ENCODE measurements at regions not wholly inside any gene's neighbourhood (a gene's known extent, or its start where the extent isn't known, plus 50 kb on each side); places are given as distances from the start of the nearest gene placed in this dataset.
"Not testable (repeated sequence)": the region's sequence is repeated elsewhere in the genome, so short reads cannot be mapped to it uniquely, and the experiment has no call there.

- no peak for DNase-seq
These were observed 466.3 kb upstream of the CDH4 start for GRCh38 chr20:60785785-60786184.

GRCh38 chr20:60786686-60787217 is 465.3 kb upstream of the CDH4 start:
- no peak for DNase-seq

DNA sequence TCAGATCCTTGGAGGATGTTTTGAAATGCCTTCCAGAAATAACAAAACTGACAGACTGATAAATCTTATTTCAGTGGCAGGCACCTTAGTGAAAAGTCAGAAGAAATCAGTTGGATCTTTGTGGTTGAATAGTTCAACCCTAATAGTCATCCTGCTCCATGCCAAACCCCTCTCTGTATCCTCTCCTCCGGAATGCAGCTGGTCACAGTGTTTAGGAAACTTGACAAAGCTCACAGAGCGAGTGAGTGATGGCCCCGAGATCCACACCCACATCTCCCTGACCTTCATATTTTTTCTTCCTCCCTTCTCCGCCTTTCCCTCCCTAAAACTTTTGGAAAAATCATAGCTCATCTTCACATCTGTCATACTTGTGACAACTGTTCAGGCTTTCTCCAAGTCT is 464.8 kb upstream of the CDH4 start:
- DNase-seq, result no peak

DNA sequence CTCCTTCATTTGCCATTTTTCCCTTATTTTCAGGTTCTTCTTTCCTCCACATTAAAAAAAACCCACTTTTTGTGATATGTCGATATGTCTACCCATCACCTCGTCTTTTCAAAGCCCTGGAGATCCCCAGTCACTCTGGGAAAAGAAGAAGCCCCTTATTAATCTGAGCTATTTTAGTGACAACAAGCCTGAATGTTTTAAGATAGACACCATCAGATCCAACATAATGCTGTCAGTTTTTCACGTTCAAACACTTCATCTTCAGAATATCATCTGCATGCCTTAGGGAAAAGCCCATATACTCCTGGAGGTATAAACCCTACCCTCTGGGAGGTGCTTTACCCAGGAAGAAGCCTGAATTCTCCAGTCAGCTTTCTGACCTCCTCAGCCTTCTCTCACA is 464.0 kb upstream of the CDH4 start:
- DNase-seq, result no peak

DNA sequence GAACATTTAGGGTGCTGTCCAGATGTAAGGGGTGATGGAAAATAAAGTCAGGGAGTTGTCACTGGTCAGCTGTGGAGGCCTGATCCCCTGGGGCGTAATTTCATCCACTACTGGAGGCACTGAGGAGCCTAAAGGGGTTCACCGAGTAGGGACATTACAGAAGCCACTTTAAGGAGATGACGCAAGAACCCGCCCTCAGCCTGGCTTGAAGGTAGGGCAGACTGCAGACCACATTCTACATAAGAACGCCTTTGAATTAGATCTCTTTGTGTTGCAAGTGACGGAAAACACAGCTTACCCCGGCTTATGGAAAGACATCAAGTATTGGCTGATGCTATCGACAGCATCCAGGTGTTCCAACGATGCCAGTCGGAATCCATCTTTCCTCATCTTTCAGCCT is 462.7 kb upstream of the CDH4 start:
- DNase-seq, result no peak

DNA sequence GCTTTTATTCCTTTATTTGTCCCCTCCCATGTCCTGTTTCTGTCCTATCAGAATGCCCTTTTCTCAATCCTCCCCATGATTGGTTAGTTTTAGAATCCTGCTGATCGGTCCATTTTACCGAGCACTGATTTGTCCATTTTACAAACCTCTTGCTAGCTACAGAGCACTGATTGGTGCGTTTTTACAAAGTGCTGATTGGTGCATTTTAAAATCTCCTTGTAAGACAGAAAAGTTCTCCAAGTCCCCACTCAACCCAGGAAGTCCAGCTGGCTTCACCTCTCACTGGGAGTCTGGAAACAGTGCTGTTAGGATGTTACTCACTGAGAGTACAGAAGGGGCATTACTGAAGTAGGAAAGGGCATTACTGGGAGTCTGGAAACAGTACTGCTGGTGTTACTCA is 461.7 kb upstream of the CDH4 start:
- not testable (repeated sequence) for DNase-seq

GRCh38 chr20:60791823-60792222 is 460.2 kb upstream of the CDH4 start:
- DNase-seq, result no peak

DNA sequence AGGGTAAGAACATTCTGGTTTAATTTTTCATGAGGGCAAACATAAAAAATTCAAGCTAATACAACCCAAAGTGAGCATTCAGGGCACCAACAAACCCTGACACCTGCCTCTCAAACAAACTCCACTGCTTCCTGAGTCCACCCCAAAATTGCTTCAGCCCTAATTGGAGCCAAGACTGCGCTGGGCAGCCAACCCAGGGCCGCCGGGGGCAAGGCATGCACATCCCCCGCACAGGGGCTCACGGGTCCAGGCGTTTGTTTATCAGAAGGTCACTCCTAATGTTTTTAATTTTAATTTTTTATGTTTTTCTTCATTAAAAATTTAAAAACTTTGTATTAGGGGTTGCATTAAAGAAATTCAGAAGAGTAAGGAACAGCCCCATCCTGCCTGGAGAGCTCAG is 459.1 kb upstream of the CDH4 start:
- no peak for DNase-seq

DNA sequence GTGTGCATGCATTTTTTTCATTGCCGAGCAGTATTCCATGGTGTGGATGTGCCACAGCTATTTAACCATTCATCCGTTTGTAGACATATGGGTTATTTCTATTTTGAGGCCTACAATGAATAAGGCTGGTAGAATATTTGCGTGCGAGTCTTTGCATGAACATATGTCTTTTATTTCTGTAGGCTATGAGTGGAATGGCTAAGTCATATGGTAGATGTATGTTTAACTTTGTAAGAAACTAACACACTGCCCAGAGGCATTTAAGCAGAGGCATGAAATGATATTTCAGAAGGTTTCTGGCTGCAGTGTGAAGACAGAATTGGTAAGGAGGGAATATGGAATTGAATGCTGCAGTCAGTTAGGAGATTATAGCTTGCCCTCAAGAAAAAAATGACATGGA is 457.4 kb upstream of the CDH4 start:
- DNase-seq, result no peak

GRCh38 chr20:60795651-60796050 is 456.4 kb upstream of the CDH4 start:
- no peak for DNase-seq

DNA sequence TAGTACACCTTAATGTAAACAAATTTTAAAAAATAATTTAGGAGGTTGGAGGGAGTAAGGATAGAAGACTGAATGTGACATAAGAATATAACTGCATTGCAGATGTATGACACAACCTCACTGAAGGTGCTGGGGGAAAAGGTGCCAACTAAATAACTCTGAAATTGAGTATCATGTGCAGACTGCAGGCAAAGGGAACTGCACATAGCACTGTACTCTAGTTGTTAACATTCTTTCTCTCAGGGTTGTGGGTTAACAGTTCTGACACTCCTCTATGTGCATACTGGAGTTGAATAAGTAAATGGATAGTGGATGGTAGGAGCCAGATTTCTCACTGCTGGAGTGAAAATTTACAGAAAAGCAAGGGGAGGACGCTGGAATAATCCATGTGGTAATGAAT is 451.9 kb upstream of the CDH4 start:
- no peak for DNase-seq

DNA sequence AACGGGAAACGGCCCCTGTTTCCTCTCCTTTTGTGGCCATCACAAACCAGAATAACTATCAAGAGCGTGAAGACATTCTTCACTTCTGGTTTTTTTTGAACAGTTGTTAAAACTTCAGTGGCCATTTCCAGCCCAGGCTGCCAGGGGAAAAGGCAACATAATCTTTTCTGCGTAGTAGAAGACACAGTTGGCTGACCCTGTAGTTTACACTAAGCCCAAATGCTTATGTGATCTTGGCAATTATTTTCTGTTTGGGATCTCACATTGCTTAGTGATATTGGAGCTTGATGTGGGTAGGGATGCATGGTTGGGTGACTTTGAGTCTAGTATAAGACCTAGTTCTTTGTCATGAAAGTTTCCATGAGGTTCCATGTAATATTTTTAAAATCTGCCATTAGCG is 449.4 kb upstream of the CDH4 start:
- no peak for DNase-seq

- no peak for DNase-seq
These were observed 448.6 kb upstream of the CDH4 start for GRCh38 chr20:60803335-60804055.

GRCh38 chr20:60804240-60804917 is 447.7 kb upstream of the CDH4 start:
- DNase-seq, result no peak

- no peak for DNase-seq
These were observed 447.0 kb upstream of the CDH4 start for GRCh38 chr20:60804918-60805630.

DNA sequence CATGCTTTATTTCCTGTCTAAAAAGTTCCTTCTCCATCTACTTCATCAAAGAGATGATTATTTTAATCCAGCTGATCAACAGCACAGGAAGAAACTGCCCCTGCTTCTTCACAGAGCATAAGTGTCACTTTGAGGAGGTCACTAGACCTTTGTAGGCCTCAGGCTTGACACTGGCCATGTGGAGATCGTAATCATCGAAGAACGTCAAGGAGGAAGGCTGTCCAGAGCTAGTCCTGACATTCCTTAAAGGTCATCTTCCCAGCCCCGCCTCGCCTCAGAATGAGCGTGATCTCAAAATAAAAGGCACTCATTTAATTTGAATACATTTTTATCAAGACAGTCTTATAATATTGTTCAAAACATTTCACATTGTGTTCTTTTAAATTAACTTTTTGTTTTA is 445.7 kb upstream of the CDH4 start:
- DNase-seq, result no peak

- DNase-seq, result no peak
These were observed 445.2 kb upstream of the CDH4 start for GRCh38 chr20:60806824-60807223.

- DNase-seq, result no peak
These were observed 443.9 kb upstream of the CDH4 start for GRCh38 chr20:60808003-60808672.

GRCh38 chr20:60808701-60809100 is 443.4 kb upstream of the CDH4 start:
- DNase-seq, result no peak

DNA sequence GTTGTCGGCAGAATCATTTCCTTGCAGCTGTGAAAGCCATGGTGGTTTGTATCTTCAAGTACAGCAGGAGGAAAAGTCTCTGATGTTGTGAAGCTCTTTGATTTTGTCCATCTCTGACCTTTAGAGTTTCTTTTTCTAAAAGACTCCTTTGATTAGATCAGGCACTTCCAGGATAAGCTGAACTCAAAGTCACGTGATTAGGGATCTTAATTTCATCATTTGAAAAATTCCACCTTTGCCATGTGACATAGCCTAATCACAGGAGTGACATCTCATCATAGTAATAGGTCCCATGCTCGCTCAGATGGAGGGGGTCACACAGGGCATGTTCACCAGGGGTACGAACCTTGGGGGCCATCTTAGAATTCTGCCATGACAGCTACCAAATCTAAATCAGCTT is 441.5 kb upstream of the CDH4 start:
- DNase-seq, result no peak

- no peak for DNase-seq
These were observed 439.5 kb upstream of the CDH4 start for GRCh38 chr20:60812561-60812960.

DNA sequence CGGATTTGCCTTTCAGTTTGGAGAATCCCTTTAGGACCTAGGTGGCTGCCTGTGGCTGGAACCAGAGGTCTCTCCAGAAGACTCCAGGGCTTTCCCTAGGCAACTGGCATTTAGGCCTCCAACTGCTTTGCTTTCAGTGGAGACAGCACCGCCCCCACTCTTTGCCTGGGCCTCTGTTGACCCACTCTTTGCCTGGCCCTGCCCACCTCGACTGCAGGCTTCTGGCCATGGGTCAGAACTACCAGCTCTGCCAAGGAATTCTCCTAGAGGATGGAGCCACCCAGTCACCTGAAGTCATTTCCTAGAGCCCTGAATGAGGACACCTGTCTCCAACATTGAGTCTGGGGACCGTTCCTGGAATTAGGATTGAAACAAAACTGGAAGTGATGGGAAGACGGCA is 439.0 kb upstream of the CDH4 start:
- DNase-seq, result no peak

DNA sequence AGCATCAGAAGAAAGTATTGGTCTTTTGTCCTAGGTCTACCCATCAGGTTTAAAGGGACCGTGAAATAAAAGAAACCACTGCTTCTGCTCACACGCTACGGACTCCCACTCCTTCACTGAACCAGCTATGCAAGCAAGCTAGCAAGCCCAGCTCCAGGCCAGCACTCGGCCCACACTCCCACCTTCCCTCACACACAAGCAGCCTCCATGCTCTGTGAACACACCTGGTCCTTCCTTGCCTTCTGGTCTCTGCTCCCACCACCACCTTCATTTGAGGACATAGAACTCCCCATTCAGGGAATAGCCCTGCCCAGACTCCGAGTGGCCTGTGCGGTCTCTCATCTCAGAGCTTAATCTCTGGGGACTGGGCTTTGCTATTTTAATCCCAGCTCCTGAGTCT is 436.4 kb upstream of the CDH4 start:
- DNase-seq, result no peak

Measured in MV-4-11 (cell line).